NCI-H69 (cell line): ENCODE measurements at regions not wholly inside any gene's neighbourhood (a gene's known extent, or its start where the extent isn't known, plus 50 kb on each side); places are given as distances from the start of the nearest gene placed in this dataset.
"Not testable (repeated sequence)": the region's sequence is repeated elsewhere in the genome, so short reads cannot be mapped to it uniquely, and the experiment has no call there.

Experiments used
- DNase-seq: peaks from one replicate; lab custom pipeline; 2025; lab: John Stamatoyannopoulos, UW

DNA sequence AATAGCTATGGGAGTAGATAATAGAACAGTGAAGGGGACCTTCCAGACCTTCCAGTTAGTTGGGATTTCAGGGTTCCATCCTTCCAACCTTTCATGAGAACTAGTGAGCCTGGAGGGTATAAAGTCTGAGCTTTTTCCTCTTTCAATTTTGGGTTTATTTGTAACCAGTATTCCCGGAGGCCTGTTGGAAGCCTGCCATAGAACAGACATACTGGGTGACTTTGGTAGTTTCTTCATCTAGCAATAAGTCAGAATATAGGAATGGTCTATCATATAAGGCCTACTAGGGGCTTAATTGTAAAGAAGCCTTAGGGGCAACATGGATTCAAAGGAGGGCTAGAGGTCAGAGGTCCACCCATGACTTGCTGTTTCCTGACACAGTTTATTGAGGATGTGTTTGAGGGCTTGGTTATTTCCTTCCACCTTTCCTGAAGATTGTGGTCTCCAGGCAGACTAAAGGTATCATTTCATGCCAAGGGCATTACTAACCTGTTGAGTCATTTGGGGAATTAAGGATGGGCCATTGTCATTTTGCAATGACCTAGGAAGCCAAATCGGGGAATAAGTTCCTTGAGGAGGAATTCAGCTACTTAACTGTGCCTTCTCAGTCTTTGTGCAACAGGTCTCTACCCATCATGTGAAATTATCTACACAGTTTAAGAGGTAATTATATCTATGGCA is 410.3 kb downstream of the SLC6A15 start:
- no peak for DNase-seq

DNA sequence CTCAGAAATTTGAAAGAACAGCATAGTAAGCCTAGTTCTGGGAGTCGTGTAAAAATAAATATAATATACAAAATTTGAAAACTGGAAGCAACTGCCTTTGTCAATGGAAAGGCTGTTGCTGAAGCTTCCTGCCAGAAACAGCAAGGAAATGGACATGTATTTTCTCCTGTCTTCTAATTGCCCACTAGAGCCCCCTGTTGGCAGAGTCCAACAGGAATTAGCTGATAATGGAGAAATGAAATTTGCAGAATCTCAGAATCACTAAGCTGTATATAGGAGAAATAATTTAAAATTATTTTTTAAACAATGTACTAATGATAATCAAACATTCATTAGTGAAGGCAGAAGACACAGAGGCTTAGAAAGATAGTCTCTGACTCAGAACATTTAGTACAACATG is 414.8 kb downstream of the SLC6A15 start:
- peak; percentile 62 for DNase-seq

DNA sequence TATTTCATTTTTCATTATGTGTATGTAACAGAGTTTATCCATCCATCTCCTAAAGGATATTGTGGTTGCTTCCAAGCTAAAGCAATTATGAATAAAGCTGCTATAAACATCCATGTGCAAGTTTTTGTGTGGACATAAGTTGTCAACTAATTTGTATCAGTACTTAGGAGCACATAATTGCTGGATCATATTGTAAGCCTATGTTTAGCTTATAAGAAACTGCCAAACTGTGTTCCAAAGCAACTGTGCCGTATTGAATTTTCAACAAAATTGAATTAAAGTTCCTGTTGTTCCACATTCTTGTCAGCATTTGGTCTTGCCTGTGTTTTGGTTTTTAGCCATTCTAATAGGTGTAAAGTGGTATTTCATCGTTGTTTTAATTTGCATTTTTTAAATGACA is 416.9 kb downstream of the SLC6A15 start:
- no peak for DNase-seq

DNA sequence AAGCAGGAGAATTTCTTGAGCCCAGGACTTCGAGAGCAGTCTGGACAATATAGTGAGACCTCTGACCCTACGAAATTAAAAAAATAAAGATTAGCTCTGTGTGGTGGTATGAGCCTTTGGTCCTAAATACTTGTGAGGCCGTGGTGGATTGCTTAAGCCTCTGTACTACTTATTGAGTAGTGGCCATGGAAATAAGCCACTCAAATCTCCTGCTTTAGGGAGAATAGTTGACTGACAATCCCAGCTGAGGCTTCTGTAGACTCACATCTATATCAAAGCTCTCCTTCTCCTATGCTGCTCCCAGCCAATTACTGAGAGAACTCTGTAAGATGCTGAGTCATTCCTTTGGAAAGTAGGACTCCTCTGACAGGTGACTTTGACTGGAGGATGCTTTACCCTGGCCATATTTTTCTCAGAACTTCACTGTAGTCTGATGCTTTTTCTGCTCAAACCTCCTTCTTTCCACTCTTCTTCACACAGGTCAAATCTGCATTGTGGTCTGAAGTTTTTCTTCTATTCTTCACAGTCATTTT is 420.2 kb downstream of the SLC6A15 start:
- peak; percentile 38 for DNase-seq

DNA sequence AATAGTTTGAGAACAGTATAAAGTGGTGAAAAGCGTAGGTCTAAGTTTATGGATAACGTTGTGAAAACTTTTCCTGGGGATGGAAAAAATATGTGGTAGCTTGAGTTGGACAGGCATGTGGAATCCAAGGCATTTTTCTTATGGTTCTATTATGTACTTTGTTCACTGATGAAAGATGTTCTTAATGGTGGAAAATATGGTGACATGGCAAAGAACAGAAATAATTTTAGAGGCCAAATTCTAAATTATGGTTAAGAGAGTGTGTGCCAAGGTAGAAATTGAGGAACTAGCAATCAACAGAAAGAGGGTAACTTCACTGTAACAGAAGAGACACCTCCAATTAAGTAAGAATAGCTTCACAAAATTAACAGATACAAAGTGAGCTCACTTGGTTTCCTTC is 427.8 kb downstream of the SLC6A15 start:
- DNase-seq = no peak

DNA sequence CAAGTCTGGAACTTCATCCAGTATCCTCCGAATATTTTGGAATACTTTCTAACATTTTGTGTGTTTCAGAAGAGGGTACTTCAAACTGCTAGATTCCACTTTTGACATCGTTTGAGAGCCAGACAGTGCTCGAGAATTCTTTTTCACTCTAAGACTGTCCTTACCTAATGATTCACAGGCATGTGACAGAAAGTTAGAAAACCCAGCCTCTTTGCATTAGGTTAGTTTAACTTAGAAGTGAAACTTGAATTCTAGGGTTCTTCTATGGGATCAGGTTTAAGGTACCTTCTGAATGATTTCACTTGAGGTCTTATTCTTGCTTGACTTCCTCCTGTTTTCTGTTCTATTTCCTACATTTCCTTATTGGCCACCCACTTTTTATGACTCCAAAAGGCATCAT is 431.8 kb downstream of the SLC6A15 start:
- DNase-seq = no peak

DNA sequence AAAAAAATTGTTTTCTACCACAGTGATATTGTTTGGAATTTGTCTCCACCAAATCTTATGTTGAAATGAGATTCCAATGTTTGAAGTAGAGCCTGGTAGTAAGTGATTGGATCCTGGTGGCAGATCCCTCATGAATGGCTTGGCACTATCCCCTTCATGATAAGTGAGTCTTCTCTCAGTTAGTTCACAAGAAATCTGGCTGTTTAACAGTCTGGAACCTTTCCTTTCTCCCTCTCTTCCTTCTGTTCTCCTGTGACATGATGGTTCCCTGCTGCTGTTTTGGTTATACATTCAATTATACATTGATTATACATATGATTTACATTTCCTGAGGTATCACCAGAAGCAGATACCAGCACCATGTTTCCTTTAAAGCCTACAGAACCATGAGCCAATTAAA is 442.2 kb downstream of the SLC6A15 start:
- DNase-seq = peak; percentile 64

DNA sequence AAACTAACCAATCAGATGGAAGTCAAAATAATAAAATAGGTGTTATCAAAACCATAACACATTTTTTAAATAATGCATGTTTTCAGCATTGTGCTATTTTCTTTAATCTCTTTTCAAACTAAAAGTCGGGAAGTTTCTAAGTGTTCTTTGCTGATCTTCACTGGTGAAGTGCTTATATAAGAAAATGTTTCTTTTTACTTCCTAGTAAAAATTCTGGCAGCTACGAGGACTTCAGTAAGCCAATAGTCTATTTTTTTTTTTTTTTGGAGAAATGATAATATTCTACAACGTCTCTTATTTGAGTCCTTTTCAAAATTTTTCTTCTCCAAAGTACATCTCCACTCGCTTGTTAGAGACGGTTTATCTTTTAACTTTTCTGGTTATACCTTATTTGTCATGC is 448.0 kb downstream of the SLC6A15 start:
- DNase-seq = no peak

DNA sequence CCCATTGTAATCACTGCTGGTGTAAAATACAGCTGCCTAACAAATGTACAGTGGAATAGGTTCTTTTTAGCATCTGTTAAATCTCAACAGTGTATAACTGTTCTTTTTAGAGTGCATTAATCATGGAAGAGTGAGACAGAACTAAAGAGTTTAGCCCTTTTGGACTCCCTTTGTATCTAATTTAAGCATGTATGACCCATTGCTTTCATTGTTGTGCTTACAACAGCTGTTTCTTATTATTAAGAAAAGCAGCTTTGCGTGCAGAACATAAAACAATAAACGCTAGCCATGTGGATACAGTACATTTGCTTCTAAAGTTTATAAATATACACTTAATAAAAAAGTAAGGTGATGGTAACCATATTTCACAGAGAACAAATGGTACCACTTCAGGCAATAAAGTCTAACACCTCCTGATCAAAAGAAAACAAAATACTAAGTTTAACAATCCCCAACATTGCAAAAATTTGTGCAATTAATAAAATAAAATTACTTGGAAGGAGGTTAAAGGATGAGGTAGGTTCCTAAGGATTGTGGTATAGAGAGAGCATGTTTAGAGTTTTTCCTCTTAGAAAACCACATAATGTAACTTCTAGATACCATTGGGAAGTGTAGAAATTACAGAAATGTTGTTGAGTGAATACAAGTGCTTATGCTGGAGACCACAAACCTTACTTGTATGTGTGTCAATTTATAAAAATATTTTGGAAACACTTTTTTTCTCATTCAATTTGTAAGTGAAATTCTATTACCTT is 448.7 kb downstream of the SLC6A15 start:
- no peak for DNase-seq

DNA sequence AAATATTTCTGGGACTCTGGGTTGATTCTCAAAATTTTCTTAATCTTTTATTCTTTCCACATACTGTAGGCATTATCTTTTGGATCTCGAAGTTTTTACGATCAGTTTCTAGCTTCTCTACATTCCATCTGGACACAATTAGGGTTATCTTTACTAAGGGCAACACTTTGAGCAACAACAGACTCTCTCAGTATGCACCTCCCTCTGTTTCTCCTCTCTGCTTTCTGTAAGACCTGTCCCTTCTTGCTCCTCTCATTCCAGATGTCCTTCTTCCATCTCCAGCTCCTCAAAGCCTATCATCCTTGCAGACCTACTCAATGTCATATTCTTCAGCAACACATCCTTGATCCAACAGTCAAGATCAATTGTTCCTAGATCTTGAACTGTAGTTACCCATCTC is 457.0 kb downstream of the SLC6A15 start:
- DNase-seq = no peak

DNA sequence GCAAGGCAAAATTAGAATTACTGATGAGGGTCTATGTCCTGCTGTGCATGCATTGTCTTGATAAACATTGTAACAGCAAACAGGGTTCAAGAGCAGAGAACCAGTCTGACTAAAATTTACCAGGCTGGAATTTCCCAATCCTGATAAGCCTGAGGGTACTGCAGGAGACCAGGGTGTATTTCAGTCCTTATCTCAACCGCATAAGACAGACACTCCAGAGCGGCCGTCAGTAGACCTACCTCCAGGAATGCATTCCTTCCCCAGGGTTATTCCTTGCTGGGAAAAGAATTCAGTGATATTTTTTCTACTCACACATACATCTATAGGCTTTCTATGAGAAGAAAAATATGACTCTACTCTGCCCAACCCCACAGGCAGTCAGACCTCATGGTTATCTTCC is 466.1 kb downstream of the SLC6A15 start:
- not testable (repeated sequence) for DNase-seq

DNA sequence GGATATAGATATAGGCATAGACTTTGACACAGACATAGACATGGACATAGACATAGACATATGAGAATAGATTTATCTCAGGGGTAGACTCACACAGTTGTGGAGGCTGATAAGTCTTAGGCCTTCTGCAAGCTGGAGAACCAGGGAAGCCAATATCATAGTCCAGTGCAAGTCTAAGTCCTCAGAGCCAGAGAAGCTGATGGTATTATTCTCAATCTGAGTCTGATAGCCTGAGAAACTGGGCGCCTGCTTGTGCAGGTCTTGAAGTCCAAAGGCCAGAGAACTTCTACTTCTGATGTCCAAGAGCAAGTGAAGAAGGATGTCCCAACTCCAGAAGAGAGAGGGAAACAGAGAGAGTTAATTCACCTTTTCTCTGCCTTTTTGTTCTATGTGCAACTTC is 476.5 kb downstream of the SLC6A15 start:
- no peak for DNase-seq

DNA sequence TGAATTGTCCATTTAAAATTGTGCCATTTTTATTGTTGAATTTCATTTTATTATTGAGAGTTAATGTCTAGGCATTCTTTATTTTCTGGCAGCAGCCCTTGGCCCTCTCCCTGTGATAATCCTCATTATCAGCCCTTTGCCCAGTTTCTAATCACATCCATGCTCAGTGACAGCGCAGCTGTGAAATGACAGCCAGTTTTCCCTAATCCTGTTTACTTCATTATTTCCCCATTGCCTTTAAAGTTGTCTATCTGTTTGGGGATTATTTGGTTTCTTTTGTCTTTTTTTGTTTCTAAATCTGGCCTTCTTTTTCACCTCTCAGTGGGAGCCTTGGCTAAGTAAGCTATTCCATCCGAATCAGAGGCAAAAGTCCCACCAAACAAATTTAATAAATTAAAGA is 476.9 kb downstream of the SLC6A15 start:
- no peak for DNase-seq

DNA sequence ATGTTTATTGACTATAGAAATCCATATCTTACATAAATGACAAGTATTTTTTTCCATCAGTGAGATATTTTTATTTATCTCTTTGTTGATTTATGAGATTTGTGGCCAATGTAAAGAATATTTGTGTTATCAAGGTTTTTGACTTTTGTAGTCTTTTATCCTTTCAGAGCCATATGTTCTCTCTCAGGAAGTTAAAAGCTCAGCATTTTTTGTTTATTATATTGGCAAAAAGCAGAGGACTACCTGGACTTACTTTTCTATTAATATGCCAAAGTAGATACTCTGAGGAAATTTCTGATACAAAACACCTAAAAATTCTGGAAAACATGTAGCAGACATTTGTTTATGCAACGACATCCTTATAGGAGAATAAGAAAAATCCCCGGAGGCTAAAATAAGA is 490.3 kb downstream of the SLC6A15 start:
- no peak for DNase-seq

DNA sequence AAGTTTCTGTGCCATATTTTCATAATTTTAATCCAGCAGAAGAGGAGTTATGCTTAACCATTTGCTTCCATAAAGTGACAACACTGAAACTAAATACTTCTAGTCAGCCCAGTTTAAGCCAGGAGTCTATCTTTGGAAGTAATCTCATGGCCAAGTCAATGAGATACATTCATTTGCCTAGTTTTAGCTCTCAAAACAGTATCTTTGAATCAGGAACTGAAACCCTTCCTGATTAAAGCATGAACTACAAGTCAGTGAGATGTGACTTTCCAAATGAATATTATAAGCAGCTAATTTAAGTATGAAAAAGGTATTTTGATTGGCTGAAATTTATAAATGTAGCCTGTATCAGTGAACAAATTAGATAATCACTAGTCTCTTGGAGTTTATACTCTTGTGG is 491.5 kb downstream of the SLC6A15 start:
- no peak for DNase-seq

DNA sequence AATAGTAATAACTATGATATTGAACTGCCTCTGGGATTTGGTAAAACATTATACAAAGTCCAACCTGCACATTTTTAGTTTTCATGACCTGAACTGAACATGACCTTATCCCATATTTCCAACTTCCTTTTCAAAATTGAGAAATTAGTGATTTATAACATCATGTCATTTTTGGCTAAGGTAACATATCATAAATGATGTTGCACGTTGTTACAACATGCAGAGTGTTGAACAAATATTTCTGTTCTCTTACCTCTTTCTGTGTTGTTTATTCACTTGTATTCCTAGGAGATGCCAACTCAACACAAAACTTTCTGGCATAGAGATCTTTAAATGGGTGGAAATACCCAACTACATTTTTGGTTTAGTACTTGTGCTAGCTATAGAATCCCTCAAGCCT is 496.0 kb downstream of the SLC6A15 start:
- DNase-seq = no peak

DNA sequence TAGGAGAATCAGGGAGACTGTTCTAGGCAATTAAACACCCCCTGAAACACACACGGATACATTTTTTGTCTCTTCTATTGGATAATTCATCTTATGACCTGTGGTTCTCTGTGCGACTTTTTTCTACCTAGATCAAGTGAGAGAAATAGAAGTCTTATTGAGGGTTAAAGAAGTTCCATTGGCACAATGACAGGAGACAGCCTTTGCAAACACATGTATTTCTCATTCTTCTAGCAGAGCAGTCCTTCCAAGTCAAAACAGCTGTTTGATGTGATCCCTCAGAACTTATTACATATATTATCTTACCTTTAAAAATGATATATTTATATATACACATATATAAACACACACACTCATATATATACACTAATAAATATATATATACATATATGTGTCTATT is 496.7 kb downstream of the SLC6A15 start:
- DNase-seq = peak; percentile 29

DNA sequence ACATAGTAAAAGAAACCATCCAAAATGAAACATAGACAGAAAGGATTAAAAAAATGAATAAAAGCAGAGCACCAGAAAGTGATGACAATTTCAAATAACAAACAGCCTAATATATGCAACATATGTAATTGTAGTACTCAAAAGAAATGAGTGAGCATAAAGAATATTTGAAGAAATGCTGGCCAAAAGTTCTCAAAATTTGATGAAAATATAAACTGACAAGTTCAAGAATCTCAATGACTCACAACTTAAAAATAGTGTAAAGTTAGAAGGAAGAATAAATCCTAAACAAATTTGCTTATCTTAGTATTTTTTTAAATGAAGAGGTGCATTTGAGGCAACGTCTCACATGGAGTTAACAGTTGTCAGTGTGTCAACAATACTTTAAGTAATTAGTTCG is 498.9 kb downstream of the SLC6A15 start:
- DNase-seq = no peak

DNA sequence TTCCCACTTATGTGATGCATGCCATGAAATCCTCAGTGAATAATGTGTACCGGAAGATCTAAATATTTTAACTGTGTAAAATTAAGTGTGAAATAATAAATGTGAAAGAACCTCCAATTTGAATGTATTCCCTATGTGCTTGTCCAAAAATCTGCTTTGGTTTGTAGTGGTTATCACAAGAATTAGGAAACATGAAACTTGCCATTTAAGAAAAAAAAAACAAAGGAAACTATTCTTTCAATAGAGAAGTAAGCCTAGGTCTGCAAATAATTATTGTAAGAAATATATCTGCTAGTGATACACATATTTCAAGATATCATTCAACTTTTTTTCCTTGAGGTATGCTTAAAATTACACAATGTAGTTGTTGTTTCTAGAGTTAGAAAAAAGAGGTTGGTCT is 500.4 kb downstream of the SLC6A15 start:
- DNase-seq = no peak

DNA sequence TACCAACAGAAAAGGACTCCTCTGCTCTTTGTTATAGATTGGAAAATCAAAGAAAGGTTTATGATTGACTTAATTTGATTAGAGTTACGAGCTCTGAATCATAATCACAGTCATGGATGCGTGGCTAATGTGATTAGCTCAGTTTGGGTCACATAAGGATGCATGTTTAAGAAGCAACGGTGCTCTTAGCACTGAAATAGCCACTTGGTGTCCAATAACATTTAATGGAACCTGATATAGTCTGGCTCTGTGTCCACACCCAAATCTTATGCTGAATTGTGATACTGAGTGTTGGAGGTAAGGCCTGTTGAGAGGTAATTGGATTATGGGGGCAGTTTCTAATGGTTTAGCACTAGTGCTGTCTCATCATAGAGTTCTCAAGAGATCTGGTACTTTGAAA is 501.6 kb downstream of the SLC6A15 start:
- peak; percentile 15 for DNase-seq

DNA sequence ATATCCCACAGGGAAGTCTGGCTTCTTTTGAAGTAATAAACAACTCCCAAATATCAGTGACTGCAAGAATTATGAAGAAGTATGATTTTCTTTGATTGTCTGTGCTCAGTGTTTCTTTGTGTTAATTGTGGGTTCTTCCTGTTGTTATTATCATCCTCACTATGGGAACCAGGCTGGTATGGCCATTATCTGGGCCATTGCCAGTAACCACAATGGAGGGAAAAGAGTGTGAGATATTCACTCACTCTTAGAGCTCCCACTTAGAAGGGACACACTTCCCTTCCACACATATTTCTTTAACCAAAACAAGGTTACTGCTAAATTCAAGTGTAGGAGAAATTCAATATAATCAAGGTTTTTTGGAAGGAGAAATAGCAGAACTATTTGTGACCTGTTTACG is 503.7 kb downstream of the SLC6A15 start:
- peak; percentile 23 for DNase-seq

DNA sequence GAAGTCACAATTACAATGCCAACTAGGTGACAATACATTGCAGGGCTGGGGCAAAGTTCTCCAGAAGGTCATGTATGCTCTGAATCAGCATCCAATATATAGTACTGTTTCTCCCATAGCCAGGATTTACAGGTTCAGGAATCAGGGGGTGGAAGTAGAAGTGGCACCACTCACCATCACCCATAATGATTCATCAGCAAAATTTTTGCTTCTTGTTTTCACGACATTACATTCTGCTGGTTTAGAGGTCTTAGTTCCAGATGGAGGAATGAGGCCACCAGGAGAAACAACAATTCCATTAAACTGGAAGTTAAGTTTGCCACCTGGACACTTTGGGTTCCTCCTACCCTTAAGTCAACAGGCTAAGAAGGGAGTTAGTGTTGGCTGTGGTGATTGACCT is 505.9 kb downstream of the SLC6A15 start:
- DNase-seq = not testable (repeated sequence)

DNA sequence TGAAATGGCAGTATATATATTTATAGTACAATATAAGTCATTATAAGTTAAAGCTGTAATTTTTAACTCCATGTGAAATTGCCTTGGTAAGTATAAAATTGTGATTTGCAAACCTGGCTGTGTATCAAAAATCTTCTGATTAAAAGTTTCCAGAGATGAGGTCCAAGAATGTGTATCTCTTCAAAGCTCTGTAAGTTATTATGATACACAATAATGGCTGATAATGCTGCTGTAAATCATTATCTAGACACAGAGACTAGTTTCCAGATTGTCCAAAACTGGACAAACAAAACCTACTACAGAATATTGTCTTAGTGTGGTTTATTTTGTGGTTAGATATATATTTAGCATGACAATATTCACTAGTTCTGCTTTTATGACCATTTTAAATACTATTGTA is 514.8 kb downstream of the SLC6A15 start:
- no peak for DNase-seq

DNA sequence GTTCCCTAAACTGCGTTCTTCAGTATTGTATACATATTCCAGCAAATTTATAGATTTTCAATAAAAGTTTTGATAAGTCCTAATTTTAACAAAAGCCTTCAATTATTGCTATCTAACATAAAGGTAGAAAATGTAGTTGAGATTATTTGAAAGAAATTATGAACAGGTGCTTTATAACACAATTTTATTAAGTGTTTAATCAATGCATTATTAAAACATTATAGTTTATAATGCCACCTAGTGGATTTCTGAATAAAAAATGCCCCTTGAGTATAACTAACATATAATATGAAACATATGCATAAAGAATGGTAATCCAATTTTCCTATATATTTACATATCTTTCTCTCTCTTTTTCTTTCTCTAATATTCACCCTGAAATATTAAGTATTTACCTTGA is 515.3 kb downstream of the SLC6A15 start:
- DNase-seq = peak; percentile 38
